Embryonic facial prominence (tissue), 1 donor: ENCODE measurements at regions not wholly inside any gene's neighbourhood (a gene's known extent, or its start where the extent isn't known, plus 50 kb on each side); places are given as distances from the start of the nearest gene placed in this dataset.

Source experiments
- DNase-seq: peaks from one replicate; pipeline ENCODE4 v3.0.0-alpha.2; 2016; ENCODE audit errors: extremely low spot score

- DNase-seq, result no peak
Observed at GRCh38 chr13:31049083-31049482, 112.6 kb downstream of the HSPH1 start.

DNA sequence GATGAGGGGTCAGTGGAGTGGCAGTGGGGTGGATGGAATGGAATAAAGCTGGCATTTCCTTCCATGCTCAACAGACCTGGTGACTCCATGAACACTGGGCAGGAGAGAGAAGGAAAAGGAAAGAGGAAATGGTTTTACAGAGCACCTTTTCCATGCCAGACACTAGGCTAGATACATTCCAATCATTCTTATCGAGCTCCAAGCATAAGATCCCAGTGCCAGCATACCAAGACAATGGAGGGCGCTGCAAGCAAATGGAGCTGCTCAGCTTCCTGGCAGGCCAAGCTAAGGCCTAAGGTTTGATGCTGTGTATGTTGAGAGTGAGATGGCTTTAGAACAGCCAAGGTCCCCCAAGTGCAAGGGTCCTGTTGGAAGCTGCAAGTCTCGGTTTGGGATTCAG is 113.2 kb downstream of the HSPH1 start:
- no peak for DNase-seq

- no peak for DNase-seq
Observed at GRCh38 chr13:31046711-31047279, 114.3 kb downstream of the TEX26 start.

GRCh38 chr13:31045286-31046081 is 113.0 kb downstream of the TEX26 start:
- DNase-seq, result no peak

DNA sequence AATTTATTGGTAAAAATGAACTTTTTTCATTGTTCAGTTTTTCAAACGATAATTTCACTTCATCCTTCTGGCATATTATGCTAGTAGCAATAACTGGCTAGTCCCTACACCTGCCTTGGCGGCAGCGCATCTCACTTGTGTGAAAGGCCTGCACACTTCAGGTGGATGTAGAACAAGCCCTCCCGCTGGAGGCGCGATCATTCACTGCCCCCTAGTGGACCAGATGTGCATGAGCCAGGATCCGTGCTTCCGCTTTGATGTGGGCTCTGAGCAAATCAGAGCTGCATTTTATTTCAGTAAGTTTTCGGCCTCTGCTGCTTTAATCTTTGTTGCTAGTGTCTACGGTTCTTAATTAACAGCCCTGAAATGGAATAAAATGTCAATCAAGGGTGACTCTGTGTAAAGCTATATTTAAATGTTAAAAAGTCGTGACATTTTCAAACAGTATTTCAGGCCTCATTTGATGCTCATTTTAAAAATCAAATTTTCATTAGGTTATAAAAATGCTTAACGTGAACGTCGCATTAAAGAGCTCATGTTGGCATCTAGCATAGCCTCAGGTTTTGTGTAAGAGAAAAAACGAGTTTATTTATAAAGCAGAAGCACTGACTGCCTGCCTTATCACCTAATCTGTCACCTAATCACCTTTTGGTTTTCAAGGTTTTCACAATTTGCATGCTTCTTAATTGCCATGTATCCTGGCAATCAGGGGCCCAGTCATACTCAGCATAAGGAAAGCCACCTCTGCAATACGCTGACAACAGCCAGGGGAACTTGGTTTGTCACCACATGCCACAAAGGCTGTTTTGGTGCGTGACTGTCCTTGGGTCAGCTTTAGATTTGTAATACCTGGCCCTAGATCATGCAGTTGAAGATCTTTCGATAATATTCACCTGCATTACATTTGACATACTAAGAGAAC is 112.2 kb downstream of the TEX26 start:
- DNase-seq, result peak; percentile 46

DNA sequence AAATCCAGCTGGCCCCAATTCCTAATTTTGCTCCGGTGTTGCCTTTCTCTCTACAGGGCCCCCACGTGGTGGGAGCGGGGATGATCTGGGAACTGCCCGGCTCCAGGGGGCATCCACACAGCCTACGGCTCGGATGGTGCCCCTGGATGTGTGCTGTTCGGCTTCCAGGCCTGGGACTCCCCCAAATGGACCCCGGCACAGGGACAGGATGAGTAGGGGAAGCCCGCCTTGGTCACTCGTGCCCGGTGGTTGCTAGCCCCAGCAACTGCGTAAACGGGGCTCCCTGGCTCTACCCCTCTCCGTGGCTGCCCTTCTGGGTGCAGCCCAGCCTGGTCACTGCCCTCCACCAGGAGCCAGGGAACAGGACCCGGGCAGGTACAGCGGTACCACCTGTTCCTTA is 111.5 kb downstream of the TEX26 start:
- no peak for DNase-seq

DNA sequence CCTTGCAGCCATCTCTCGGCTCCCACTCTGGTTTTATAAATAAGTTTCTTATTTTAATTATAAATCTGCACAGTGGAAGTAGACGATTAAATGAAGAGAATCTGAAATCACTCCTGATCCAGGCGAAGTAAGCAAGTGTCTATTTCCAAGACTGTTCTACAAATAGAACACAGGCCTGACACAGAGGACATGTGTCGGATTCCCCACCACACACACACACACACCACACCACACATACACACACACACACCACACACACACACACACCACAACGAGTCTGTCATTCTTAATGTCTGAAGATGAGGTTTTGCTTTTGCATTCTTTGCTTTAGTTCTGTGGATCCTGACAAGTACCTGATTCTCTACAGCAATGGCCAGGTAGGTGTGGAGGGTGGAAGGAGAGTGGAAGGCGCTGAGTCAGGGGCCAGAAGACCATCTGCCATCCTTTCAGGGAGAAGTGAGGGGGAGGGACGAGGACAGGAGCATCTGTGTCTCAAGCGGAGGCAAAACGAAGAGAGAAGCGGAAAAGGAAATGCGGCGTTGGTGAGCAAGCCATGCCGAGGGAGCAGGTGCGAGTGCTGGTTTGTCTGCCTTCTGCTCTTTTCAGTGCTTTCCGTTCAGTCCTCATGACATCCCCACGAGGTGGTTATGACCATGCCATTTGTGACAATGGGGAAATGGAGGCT is 110.2 kb downstream of the TEX26 start:
- DNase-seq, result no peak

GRCh38 chr13:31042049-31042448 is 109.6 kb downstream of the TEX26 start:
- no peak for DNase-seq

- DNase-seq, result no peak
Observed at GRCh38 chr13:31038834-31039552, 106.5 kb downstream of the TEX26 start.

DNA sequence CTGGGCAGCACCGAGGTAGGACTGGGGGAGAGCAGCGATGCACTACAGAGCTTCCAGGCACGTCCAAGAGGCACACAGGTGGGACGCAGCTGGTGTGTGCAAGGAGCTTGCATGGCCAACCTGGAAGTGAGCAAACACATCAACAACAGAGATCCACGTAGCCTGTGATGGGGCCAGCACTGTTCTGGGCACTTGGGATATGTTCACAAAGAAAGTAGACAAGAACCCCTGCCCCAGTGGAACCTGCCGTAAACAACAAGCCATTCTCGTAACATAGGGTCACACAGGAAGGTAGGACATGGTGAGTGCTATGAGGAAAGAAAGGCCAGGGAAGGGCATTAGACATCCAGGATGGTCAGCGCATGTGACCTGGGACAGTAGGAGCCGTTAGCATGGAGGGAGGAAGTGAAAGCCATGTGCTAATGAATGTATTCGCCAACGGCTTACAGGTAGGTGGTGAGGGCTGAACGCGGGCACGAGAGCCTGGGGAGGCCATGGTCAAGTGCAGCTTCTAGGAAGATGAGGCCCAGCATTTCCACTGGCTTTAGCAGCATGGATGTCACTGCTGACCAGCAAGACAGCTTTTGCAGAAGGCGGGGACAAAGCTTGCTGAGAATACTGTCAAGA is 105.5 kb downstream of the TEX26 start:
- DNase-seq, result no peak

DNA sequence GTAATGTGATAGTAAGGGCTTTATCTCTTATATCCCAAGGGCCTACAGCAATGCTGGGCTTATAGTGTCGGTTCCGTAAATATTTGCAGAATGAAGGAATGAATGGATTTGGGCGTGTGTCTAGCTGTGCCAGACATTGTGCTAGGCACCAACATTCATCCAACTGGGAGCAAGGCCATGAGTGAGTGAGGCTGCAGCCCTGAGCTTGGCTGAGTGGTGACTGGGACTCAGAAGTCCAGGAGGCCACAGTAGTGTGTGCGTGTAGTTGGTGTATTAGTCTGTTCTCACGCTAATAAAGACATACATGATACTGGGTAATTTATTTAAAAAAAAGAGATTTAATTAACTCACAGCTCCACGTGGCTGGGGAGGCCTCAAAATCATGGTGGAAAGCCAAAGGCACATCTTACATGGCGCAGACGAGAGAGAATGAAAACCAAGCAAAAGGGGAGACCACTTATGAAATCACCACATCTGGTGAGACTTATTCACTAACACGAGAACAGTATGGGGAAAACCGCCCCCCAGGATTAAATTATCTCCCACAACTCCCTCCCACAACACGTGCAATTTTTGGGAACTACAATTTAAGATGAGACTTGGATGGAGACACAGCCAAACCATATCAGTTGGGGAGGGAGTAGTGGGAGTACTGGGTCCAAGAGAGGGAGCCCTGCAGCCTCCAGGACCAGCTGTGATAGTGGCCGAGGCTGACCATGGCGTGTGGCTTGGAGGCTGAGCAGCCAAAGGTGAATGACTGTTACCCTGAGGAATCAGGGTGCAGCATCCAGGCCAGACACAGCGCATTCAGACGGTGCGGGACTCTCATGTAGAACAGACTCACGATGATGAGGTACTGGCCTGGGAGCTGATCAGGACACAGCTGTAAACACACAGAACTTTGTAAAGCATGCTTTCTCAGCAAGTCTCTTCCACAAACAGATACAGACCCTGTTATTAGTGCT is 104.6 kb downstream of the TEX26 start:
- DNase-seq, result no peak

DNA sequence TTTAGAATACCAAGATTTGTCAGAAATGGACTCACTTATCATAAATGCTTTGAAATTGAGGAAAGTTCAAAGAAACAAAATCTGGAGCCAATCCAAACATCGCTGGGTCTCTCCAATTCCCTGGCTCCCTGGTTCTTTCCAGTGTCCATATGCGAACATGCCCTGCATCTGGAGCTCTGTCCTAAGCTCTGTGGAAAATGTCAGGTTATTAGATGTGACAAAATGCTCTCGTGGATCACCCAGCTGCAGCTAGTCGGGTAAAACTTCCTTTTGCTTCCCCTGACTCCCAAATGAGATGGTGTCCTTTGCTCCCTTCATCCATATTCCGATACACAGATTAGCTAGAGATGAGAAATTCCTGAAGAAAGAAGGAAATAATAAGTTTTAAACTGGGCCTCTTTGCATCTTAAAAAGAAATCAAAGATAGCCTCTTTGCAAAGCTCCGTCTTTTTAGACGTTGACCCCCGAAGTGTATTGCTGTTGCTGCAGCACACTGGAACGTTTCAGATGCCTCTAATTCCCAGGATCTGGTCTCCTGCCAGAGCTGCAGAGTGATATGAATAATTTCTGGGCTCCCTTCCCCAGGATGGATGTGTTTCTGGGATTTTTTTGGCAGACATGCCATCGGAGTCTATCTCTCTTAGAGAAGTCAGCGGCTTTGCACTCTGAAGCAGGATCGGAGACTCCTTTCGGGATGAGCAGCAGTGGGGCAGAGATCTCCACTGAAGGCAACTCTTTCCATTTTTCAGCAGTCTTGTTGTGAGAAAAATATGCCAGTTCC is 102.9 kb downstream of the TEX26 start:
- no peak for DNase-seq

- DNase-seq, result no peak
Observed at GRCh38 chr13:31032528-31033113, 100.2 kb downstream of the TEX26 start.

DNA sequence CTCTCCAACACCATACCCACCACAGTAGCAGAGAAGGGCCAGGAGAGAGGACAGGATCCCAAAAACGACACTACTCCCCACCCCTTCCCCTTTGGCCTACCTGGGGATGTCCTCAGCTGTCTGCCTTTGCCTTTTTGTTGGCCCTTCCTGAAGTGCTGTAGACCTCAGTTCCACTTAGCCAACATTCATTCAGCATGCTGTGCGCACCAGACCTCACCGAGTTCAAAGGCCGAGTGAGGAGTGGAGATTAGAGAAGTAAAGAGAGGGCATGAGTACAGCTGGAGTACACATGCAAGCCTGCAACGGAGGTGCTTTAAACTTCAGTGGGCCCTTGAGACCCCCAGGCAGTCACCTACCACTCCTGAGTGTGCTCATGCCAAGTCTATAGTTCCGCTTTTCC is 99.0 kb downstream of the TEX26 start:
- DNase-seq, result no peak

DNA sequence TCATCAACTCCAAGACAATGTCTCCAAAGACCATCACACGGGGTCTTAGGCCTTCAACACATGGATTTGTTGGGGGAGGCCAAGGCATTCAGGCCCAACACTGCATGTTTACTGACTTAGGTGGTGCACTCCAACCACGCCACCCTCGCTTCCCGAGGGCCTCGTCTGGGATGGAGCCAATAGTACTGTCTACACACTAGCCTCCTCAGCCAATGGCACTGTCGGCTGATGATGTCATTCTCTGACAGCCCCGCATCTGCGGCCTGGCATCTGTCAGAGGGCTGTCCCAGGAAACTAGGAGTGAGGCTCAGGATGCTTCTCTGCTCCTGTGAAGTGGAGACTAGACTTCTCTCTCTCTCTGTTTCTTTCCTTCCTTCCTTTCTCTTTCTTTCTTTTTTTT is 96.6 kb downstream of the TEX26 start:
- DNase-seq, result no peak

- no peak for DNase-seq
Observed at GRCh38 chr13:31027136-31027535, 94.7 kb downstream of the TEX26 start.
